ENCODE measurements at regions not wholly inside any gene's neighbourhood (a gene's known extent, or its start where the extent isn't known, plus 50 kb on each side); places are given as distances from the start of the nearest gene placed in this dataset.

- TF ChIP-seq EZH2phosphoT487 (IDR thresholded peaks at IDR 0.05; ENCODE audit: borderline replicate concordance, low read length) (no peak), CTCF (IDR thresholded peaks at IDR 0.05; ENCODE audit: low read depth, low read length, poor library complexity, severe bottlenecking) (no peak)
Measured at GRCh38 chr16:49958448-49958847, 66.6 kb upstream of the CNEP1R1 start.
